Activated CD4-positive, alpha-beta T cell treated with anti-CD3 and anti-CD28 coated beads for 48 hours (primary cell): ENCODE measurements at regions not wholly inside any gene's neighbourhood (a gene's known extent, or its start where the extent isn't known, plus 50 kb on each side); places are given as distances from the start of the nearest gene placed in this dataset.

Experiments used
- DNase-seq: peaks from one replicate; pipeline ENCODE4 v3.0.0-alpha.2; 2020

DNA sequence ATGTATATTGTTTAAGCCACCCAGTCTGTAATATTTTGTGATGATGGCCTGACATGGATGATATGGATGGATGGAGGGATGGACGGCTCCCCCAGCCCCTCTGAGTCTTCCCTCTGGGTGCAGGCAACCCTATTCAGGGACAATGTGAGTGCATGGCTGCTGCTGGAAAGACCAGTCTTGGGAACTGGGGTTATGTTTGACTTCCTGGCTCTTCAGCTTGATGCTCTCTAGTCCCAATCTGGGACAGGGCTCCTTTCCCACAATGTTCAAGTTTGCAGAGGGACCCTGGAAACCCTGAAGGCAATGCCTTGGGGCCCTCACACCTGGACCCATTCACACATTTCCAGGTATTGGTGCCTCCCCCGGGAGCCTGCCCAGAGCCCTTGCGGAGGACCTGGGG lies 52.3 kb upstream of the RET start:
- DNase-seq: no peak

GRCh38 chr10:43024942-43025700 lies 51.7 kb upstream of the RET start:
- DNase-seq: no peak

DNA sequence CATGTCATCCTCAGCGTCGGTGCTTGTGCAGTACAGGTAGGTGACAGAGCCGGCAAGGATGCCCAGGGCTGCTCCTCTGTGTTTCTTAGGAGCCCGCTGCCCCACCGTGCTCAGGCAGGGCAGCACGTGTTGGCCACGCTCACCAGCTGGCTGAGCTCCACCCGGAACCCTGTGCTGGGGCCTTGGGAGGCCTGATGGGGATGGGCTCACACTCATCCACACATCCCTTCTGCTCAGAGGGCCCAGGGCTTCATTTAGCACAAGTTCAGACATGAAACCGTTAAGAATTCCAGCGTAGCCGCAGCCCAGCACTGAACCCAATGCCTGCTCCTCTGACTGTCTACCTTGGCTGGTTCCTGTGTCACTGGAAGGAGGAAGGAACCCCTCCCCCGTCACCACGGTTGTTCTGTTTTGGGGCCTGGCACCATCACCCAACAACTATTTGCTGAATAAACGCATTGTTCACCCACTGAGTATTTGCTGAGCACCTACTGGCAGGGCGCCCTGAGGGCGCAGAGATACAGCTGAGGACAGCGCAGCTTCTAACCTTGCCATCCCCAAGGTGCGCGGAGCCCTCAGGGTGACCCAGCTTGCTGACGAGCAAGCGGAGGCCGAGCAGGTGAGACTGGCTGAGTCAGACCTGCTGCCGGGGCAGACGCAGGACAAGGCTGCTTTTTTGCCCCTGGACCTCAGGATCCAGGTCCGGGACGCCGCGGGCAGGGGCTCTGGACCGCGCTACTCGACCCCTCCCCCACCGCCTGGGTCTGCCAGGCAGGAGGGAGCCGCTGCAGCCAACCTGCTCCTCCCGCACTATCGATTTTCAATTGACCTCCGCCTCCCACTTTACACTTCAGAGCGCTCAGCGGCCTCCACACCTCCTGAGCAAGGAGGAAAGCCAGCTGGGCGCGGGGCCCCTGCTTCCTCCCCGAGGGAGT lies 50.6 kb upstream of the RET start:
- no peak for DNase-seq
